Stimulated activated naive CD8-positive, alpha-beta T cell treated with anti-CD3 and anti-CD28 coated beads, Interleukin-15, Interleukin-2, amounts not matched to agents 100 U/mL and 50 U/mL, for 24 hours (primary cell): ENCODE measurements at regions not wholly inside any gene's neighbourhood (a gene's known extent, or its start where the extent isn't known, plus 50 kb on each side); places are given as distances from the start of the nearest gene placed in this dataset.
"Not testable (repeated sequence)": the region's sequence is repeated elsewhere in the genome, so short reads cannot be mapped to it uniquely, and the experiment has no call there.

ENCODE experiments used
- ATAC-seq: fragments of 150-1000 bp; cut with Tn5 transposase; one replicate; pipeline ENCODE4 v1.10.0; 2021
- DNase-seq: peaks from one replicate; pipeline ENCODE4 v3.0.0; 2021

- ATAC-seq (no peak), DNase-seq (no peak)
These were observed 130.8 kb downstream of the DNAJB6 start for GRCh38 chr7:157467496-157468212.

DNA sequence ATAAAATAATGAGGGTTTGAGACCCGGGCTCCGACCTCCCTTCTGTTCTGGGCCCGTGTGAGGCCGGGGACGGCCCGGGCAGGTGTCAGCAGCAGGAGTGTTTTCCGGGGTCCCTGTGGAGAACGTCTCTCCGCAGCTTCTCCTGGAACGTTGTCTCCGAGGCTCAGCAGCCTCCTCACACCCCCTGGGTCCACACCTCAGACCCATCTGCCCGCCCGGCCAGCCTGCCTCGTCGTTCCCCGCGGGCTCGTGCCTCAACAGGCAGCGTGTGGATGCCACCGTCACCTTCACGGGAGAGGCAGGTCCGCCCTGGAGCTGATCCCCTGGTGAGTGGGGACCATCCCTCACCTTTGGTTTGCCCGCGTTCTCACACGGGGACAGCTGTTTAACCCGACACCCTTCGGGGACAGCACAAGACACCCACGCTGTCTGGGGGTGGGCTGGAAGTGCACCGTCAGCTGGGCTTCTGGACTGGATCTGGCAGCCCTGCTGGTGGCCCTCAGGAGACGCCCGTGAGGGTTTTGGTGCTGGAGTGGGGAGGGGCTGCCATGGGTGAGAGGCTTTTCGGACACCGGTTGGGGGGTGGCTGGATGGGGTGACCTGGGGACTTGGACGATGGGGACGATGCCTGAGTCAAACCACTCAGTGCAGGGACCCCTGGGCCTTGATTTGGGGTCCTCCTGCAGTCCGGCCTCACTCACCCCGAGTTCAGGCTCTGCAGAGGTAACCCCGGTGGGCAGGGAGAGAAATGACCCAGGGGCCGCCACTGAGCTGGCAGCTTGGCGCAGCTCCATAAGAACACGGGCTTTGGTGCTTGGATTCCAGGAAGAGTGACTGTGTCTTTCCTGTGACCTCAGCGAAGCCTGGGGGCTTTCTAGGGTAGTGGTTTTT lies 131.7 kb downstream of the DNAJB6 start:
- no peak for DNase-seq
- no peak for ATAC-seq

GRCh38 chr7:157469181-157470016 lies 132.6 kb downstream of the DNAJB6 start:
- ATAC-seq (no peak), DNase-seq (no peak)

GRCh38 chr7:157470017-157470322 lies 133.2 kb downstream of the DNAJB6 start:
- DNase-seq = no peak
- no peak for ATAC-seq

- ATAC-seq (no peak), DNase-seq (no peak)
These were observed 133.9 kb downstream of the DNAJB6 start for GRCh38 chr7:157470701-157471131.

- no peak for DNase-seq
- peak; percentile 51 for ATAC-seq
These were observed 134.7 kb downstream of the DNAJB6 start for GRCh38 chr7:157471259-157472125.

GRCh38 chr7:157472311-157473050 lies 135.7 kb downstream of the DNAJB6 start:
- DNase-seq = no peak
- no peak for ATAC-seq

- ATAC-seq (no peak), DNase-seq (no peak)
These were observed 136.3 kb downstream of the DNAJB6 start for GRCh38 chr7:157473051-157473569.

DNA sequence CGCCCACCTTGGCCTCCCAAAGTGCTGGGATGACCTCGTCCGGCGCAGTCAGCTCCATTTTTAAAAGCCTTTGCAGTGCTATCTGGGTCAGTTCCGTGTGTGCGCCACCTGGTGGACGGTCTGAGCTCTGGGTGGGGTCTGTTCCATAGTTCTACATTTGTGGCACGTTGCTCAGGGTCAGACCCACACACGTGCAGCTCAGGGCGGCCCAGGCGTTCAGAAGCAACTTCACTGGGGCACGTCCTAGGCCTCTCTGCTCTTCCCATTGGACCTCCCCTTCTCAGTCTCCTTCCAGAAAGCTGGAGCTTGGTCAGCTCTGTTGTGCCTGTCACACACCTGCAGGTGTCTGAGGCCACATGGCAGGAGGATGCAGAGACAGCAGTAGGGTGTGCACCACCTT lies 137.9 kb downstream of the DNAJB6 start:
- ATAC-seq (no peak), DNase-seq (peak; percentile 49)

DNA sequence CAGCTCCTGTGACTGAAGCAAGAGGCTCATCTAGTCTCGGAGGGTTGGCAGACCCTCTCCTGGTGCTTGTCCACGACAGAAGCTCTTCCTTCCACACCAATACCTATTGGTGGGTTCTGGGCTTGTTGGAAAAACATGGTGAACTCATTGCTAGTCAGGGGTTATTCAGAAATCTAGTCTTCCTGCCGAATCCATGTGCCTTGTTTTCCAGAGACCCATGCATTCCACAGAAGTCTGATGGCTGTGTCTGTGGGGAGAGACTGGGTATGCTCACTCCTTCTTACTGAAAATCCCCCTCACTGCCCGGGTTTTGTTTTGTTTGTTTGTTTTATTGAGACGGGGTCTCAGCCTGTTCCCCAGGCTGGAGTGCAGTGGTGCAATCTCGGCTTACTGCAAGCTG lies 138.3 kb downstream of the DNAJB6 start:
- DNase-seq = no peak
- ATAC-seq = no peak

DNA sequence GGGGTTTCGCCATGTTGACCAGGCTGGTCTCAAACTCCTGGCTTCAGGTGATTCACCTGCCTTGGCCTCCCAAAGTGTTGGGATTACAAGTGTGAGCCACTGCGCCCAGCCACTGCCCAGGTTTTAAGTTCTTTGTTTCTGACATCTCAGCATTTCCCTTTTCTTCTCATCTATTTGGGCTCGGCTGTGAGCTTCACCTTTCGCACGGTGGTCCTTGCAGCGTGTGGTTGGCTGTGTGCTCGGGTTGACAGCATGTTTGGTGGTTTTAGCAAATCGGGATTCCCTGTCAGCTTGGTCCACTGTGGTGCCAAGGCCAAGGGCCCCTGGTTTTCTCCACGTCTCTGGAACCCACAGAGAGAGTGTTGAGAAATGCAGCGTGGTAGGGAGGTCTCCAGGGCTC lies 138.8 kb downstream of the DNAJB6 start:
- no peak for ATAC-seq
- no peak for DNase-seq

DNA sequence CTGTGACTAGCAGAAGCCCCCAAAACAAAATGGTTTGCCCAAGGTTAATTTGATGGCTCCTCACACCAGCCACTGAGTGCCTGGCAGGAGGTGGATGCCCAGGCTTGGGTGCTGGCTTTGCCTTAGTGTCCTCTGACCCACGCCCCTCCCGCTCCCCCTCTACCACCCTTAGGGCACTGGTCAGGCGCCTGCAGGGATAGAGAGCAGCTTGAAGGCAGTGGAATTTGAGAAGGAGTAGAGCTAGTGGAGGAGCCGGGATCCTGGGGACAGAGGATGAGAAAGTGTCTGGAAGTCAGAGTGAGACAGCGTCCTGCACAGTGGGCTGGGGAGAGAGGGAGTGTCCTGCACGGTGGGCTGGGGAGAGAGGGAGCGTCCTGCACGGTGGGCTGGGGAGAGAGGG lies 139.4 kb downstream of the DNAJB6 start:
- ATAC-seq = no peak
- DNase-seq = no peak

- no peak for DNase-seq
- ATAC-seq = no peak
These were observed 140.1 kb downstream of the DNAJB6 start for GRCh38 chr7:157476654-157477549.

- no peak for DNase-seq
- ATAC-seq = peak; percentile 34
These were observed 140.9 kb downstream of the DNAJB6 start for GRCh38 chr7:157477550-157478212.

GRCh38 chr7:157478611-157479010 lies 141.8 kb downstream of the DNAJB6 start:
- not testable (repeated sequence) for DNase-seq, ATAC-seq

- ATAC-seq = no peak
These were observed 142.5 kb downstream of the DNAJB6 start for GRCh38 chr7:157479326-157479725.

GRCh38 chr7:157480371-157481050 lies 143.7 kb downstream of the DNAJB6 start:
- DNase-seq (no peak), ATAC-seq (no peak)

More at GRCh38 chr7:157479326-157479725, 142.5 kb downstream of the DNAJB6 start:
- no peak for DNase-seq

- ATAC-seq (no peak), DNase-seq (no peak)
These were observed 144.6 kb downstream of the DNAJB6 start for GRCh38 chr7:157481389-157481788.
